HL-60/S4 (cell line): ENCODE measurements at regions not wholly inside any gene's neighbourhood (a gene's known extent, or its start where the extent isn't known, plus 50 kb on each side); places are given as distances from the start of the nearest gene placed in this dataset.

Experiments used
- in situ Hi-C: fragments of 300-500 bp; cut with MboI; formaldehyde crosslinking; loops from 2 replicates; pipeline ENCODE4 v1.14.3; 2022; ENCODE audit warnings: low sequenced_read_pairs

- in situ Hi-C loops: no loop called here
Observed at GRCh38 chr18:27838225-27838624, 338.7 kb downstream of the CDH2 start.

DNA sequence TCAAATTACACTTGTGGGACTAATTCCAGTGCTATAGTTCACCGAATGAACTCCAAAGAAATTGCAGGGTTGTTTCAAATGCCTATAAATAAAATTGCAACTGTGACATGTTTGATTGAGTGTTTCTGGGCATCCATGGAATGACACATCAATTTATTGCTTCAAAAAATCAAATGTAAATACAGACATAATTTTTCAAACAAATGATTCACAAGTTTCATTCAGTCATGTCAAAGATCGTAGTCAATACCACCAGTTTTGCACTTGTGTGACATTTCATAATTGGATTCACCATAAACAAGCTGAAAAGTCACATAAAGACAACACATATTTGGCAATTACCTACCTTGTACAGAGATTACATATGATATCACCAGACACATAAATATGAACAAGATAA lies 350.8 kb downstream of the CDH2 start:
- in situ Hi-C loops: no loop called here

DNA sequence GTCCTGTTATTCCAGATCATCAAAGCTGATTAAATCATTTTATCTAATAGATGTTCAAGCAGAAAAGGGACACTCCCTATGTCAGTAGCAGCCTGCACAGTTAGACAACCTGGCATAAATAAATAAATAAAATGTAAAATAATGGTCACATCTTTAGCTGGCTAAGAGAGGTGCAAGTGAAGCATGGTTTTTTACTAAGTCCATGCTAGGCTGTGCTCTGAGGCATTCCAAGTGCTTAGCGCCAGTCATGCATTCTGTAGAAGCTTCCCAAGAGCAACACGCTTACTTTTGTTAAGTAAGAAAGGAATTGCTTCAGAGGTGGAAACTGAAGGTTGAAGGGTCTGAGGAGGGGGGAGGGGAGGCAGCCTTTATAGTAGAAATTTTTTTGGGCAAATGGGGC lies 351.2 kb downstream of the CDH2 start:
- in situ Hi-C loops: no loop called here

GRCh38 chr18:27824841-27825681 lies 351.9 kb downstream of the CDH2 start:
- in situ Hi-C loops: no loop called here

DNA sequence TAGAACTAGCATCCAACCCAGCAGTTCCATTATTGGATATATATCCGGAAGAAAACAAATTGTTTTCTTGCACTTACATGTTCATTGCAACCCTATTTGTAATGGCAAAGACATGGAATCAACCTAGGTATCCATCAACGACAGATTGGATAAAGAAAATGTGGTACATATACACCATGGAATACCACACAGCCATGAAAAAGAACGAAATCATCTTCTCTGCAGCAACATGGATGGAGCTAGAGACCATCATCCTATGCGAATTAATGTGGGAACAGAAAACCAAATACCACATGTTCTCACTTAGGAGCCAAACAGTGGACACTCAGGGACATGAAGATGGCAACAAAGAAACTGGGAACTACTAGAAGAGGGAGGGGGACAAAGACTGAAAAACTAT lies 352.7 kb downstream of the CDH2 start:
- in situ Hi-C loops: no loop called here

DNA sequence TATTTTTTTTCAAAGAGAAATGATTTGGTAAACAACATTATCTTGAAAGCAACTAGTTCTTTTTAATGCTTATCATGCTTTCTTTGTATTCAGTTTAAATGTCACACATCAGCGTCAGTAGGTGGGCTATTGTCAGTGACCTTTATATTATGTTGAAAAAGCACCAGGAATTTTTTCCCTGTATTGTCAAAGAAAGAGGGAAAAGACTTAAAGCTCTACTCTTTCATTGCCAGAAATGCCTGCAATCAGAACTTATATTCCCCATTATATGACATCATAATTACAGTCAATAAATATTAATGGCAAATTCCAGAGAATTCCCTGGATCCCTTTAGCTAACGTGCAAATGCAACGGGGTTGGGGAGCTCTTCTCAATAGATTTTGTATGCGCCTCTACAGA lies 353.9 kb downstream of the CDH2 start:
- in situ Hi-C loops: no loop called here

GRCh38 chr18:27808683-27809082 lies 368.2 kb downstream of the CDH2 start:
- in situ Hi-C loops: no loop called here

GRCh38 chr18:27803957-27804356 lies 373.0 kb downstream of the CDH2 start:
- in situ Hi-C loops: no loop called here

- in situ Hi-C loops: no loop called here
Observed at GRCh38 chr18:27797484-27797883, 379.4 kb downstream of the CDH2 start.

DNA sequence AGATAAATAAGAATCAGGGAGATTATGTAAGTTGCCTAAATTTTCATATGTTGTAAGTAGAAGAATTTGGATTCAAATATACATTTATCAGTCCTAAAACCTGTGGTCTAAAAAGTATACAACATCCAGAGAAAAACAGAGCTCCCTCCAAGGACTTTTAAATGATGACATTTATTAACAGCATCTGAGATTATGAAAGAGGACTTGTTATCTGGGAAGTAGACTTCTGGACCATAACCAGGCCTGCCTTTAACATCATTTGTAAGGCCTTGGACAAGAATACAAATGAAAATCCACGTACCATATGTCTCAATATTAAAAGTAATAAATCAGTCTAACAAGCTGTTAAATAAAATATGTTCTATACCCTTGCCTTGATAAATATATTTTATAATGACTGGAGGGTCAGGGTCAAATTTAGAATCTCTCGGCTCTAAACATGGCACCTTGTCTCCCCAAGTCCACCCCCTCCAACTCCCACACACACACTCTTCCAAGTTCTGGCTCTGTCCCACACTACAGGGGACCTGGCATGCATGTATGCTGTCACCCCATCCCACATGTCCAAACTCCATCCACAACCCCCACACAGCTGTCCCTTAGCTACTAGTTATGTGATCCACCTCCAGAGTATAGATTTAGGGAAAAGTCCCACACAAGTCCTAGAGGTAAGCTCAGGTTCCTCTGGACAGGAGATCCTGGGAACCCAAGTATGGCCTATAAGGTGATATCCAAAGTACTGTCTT lies 382.6 kb downstream of the CDH2 start:
- in situ Hi-C loops: no loop called here

- in situ Hi-C loops: no loop called here
Observed at GRCh38 chr18:27793013-27793785, 383.7 kb downstream of the CDH2 start.

DNA sequence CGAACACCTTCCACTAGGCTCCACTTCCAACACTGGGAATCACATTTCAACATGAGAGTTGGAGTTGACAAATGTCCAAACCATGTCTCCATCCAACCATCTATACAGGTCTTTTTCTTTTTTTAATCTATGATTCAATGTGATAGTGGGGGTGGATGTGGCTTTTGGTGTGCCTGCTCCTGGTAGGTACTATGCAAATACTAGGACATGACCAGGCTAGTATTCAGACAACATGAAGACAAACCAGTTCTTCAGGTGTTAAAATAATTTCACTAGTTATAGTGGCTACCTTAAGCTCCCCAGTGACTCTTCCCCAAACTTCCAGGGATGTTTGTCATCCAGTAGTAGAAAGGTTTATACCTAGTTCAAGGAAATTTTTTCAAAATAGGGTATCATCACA lies 387.5 kb downstream of the CDH2 start:
- in situ Hi-C loops: no loop called here

- in situ Hi-C loops: no loop called here
Observed at GRCh38 chr18:27787547-27787946, 389.4 kb downstream of the CDH2 start.

GRCh38 chr18:27785815-27786471 lies 391.0 kb downstream of the CDH2 start:
- in situ Hi-C loops: no loop called here

- in situ Hi-C loops: no loop called here
Observed at GRCh38 chr18:27780061-27780745, 396.7 kb downstream of the CDH2 start.

- in situ Hi-C loops: no loop called here
Observed at GRCh38 chr18:27778925-27779324, 398.0 kb downstream of the CDH2 start.

- in situ Hi-C loops: no loop called here
Observed at GRCh38 chr18:27778441-27778840, 398.5 kb downstream of the CDH2 start.

DNA sequence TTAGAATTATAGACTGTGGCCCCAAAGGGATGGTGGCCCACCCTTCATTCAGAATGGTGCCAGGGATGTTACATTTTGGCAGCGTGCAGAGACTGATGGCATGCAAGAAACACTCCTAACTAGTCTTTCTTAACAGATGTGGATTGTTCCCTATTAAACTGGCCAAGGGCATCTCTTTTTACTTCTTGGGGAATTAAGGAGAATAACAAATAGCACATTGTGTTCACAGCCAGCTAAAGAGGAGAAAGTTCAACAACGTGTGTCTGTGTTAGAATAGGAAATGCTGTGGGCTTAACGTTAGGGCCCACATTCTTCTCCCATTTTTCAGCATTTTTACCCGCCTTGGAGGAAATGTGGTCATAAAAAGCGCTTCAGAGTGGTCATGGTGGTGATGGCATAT lies 404.8 kb downstream of the CDH2 start:
- in situ Hi-C loops: loop anchor here (25.0 kb wide), 1 partner anchor 110 kb away; no protein-coding TSS in a partner anchor

GRCh38 chr18:27771571-27771970 lies 405.4 kb downstream of the CDH2 start:
- in situ Hi-C loops: loop anchor here (25.0 kb wide), 1 partner anchor 109 kb away; no protein-coding TSS in a partner anchor

DNA sequence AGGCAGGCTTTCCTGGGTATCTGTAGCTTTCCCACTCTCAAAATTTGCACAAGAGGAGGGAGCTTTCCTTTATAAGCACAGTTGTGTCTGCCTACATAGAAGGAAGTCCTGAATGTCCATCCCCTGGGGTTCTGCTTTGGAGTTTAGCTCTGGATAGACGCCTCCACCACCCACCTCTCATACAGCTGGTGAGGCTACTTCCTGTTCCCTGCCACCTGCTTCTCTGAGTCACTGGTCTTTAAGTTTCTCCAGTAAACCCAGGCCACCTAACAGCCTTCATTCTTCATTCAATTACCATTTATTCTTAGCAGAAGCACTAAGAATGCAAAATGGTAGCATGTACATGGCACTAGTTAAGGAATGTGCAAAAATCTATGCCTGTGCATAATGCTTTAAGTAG lies 407.8 kb downstream of the CDH2 start:
- in situ Hi-C loops: loop anchor here (25.0 kb wide), 1 partner anchor 107 kb away; no protein-coding TSS in a partner anchor
